CD4-positive, alpha-beta T cell treated with Interleukin-17A for 1 hour (primary cell): ENCODE measurements at regions not wholly inside any gene's neighbourhood (a gene's known extent, or its start where the extent isn't known, plus 50 kb on each side); places are given as distances from the start of the nearest gene placed in this dataset.

ENCODE experiments used
- DNase-seq: peaks from one replicate; pipeline ENCODE4 v3.0.0-alpha.2; 2020

DNA sequence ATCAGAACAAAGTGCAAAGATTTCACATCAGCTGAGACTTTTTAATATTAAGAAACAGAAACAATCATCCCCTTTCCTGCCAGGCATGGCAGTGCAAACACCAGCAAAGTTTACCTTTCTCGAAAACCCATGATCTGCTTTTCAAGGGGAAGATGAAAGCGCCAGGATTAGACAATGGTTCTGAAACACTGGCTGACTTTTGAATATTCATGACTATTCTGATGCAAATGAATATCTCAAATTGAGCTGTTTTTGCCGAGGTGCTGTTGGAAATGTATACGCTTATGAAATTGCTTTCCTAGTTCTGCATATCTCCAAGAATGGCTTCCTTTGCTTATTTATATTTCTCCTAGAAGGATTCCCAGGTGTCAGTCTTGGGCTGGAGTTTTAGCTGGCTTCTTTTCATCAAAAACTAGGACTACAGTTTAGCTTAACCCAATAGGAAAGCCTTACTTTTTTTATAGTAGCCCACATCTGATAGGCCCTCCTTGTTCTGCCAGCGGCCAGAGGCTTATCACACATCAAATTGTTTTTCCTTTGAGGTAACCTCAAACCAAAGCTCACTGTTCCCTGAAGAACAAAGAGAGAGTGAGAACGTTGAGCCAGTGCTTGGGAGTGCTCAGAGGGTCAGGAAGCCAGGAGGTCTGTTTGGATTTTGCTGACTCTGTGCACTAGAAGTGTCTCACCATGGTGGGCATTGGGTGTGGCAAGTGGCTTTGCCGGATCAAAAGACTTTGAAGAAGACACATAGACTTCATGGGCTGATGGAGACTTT lies 74.0 kb upstream of the PLCL2 start:
- peak; percentile 22 for DNase-seq

DNA sequence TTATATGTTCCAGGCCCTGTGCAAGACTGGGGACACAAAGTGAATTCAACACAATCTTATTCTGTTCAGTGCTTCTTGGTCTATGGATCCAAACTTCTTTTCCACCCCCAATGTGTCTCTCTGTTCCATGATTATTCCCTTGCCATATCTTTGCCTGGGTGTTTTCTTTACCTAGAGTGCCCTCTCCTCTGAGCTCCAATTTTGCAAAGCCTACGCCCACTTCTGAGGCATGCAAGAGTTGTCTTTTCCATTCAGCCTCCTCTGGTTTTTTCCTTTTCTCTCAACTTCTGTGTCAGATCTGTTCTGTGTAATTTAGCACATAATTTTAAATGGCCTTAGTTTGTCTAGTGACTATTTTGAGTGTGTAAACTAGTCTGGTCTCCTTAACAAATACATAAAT lies 72.8 kb upstream of the PLCL2 start:
- DNase-seq = no peak

DNA sequence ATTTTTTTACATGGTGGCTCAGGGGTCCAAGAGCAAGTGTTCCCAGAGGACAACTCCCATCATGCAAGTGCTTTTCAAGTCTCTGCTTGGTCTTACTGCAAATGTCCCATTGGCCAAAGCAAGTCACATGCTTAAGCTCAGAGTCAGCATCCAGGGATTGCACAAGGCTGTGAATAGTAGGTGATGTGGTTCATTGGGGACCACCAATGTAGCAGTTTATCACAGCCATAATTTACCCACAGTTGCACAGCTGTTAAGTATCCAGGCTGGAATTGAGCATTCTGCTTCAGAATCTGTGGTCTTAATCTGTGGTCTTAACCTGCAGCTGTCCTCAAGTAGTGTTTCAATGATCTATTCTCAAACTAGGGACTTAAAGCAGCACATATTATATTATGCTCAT lies 71.4 kb upstream of the PLCL2 start:
- DNase-seq = no peak

- DNase-seq = no peak
Measured at GRCh38 chr3:16816048-16816780, 68.5 kb upstream of the PLCL2 start.

- DNase-seq = no peak
Measured at GRCh38 chr3:16817197-16817596, 67.6 kb upstream of the PLCL2 start.

DNA sequence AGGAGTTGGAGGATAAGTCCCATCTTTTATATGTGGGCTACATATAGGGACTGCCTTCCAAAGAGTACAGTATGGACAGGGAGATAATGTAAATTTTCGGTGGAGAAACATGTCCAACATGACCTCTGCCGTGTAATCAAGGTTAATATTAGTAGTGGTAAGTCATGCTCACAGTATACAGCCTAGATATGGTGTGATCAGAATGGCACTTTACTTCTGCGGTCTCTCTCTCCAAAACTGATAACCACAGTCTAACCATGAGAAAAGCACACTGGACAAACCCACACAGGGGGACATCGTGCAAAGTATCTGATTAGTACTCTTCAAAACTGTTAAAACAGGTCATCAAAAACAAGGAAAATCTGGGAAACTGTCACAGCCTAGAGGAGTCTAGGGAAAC lies 66.6 kb upstream of the PLCL2 start:
- DNase-seq = no peak

DNA sequence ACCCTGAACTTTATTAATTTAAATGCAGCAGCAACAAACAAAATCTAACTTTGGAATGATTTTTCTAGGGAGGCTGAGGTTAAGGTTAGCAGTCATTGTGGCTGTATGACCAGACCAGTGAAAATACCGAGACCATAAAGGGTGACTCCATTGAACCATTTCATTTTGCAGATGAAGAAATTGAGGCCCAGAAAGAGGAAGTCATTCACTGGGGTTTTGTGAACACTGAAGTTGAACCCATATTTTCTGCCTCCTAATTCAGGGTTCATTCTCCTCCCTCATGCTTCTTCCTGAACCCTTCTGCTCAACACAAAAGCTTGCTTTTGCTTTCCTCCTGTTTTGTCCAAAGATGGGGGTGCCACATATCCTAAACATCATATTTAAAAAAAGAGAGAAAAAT lies 65.8 kb upstream of the PLCL2 start:
- no peak for DNase-seq

GRCh38 chr3:16820485-16820884 lies 64.3 kb upstream of the PLCL2 start:
- no peak for DNase-seq

DNA sequence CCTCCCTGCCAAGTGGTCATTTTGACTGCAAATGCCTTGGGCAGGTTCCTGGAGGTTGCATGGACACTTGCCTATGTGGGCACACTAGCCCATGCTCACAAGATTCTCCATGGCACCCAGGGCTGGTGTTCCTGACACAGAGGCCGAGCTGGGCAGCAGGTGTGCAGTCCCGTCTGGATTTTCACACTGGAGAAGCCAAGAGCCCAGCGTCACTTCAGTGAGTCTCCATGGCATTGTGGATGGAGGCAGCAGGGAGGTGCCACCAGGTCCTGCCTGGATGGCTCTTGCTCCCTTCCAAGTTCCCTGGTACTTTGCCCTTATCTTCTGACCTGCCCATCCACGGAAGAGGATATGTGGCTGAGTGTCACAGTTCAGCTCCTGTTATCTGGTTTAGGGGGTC lies 63.7 kb upstream of the PLCL2 start:
- no peak for DNase-seq

DNA sequence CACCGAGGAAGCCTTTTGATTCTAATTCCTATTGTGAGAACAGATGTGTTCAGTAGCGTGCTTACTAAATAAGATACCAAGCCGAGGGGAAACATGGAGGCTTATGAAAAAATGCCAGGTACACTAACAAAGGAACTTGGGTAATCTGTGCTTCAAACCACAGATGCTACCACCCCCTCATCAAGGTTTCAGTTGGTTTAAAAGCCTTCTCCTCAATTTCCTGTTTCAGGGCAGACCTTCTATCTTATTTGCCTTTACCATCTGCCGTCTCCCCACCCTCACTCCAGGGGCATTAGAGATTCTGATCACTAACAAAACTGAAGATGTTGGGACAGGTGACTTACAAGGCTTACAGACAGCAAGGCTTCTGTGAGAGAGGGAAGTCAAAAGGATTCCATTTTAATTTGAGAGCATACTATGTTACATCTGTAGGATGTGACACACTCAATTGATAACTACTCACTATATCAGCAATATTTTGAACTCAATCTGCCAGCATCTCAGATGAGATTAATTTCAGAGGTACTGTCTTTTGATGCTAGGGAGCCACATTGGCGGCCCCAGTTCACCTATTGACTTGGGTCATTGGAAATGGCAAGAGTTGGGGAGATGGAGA lies 60.6 kb upstream of the PLCL2 start:
- peak; percentile 52 for DNase-seq

- DNase-seq = no peak
Measured at GRCh38 chr3:16825617-16826204, 59.0 kb upstream of the PLCL2 start.

GRCh38 chr3:16828815-16829214 lies 55.9 kb upstream of the PLCL2 start:
- peak; percentile 76 for DNase-seq

GRCh38 chr3:16831846-16832245 lies 52.9 kb upstream of the PLCL2 start:
- DNase-seq = no peak

DNA sequence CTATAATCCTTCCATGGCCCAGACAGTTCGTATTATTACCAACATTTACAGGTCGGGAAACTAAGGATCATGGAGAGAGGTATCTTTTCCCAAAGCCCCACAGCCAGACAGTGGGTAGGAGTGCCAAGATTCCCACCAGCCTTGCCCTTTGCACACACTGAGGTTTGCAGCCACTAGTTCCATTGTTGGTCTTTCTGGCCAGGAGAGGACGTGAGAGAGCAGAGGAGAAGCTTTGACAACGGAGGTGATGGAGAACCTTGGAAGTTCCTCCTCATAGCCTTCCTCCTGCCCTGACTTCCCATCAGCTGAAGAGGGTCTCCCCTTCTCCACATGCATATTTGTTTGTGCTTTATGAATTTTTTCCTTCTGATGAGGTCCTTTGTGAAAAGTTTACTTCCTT lies 50.5 kb upstream of the PLCL2 start:
- no peak for DNase-seq

DNA sequence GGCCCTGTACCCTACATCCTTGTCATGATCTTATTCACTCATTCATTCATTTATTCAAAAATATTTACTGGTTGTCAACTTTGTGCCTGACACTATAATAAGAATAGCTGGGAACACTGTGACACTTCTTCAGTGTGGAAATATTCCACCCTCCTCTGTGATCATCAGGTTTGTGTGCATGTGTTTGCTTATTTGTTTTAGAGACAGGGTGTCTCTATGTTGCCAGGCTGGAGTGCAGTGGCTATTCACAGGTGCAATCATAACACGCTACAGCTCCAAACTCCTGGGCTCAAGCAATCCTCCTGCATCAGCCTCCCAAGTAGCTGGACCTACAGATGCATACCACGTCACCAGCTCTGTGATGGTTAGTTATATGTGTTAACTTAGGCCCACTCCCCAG lies 50.0 kb upstream of the PLCL2 start:
- DNase-seq = no peak
